Neural cell (in vitro differentiated cells): ENCODE measurements at regions not wholly inside any gene's neighbourhood (a gene's known extent, or its start where the extent isn't known, plus 50 kb on each side); places are given as distances from the start of the nearest gene placed in this dataset.

Source experiments
- CTCF ChIP-seq: fragments of 450-650 bp; IDR thresholded peaks from 2 replicates; pipeline ENCODE4 v1.5.1; 2014; ENCODE audit warnings: antibody characterized with exemption, mild to moderate bottlenecking, moderate library complexity; ENCODE audit not compliant: poor library complexity, severe bottlenecking
- EZH2 ChIP-seq: fragments of 200-600, 300-800 bp; shearing (Covaris generic), sonication (generic); IDR thresholded peaks from 2 replicates; pipeline ENCODE4 v1.6.1; 2014; ENCODE audit warnings: antibody characterized with exemption, low read length, borderline replicate concordance, mild to moderate bottlenecking; ENCODE audit not compliant: insufficient read depth, poor library complexity, severe bottlenecking
- POLR2AphosphoS5 ChIP-seq: IDR thresholded peaks from 2 replicates; pipeline ENCODE4 v1.6.1; 2012

GRCh38 chr14:49946320-49947141 is 53.6 kb downstream of the ARF6 start:
- TF ChIP-seq POLR2AphosphoS5 (no peak), CTCF (no peak), EZH2 (no peak)
